GM12878 (cell line): ENCODE measurements at regions not wholly inside any gene's neighbourhood (a gene's known extent, or its start where the extent isn't known, plus 50 kb on each side); places are given as distances from the start of the nearest gene placed in this dataset.

Experiments used
- BHLHE40 ChIP-seq, 2 experiments: fragments of 450-650 bp in 1 of 2; IDR thresholded peaks; 2 replicates each; pipeline ENCODE4 v1.6.1; 2011 to 2017; ENCODE audit warnings: low read depth in 2 of 2, borderline replicate concordance in 1 of 2, improper control_type of control experiment in 1 of 2, low read length in 1 of 2, mild to moderate bottlenecking in 1 of 2
- BRCA1 ChIP-seq: IDR thresholded peaks from 2 replicates; pipeline ENCODE4 v1.6.1; 2011; ENCODE audit warnings: low read depth, low read length, improper control_type of control experiment
- CREB1 ChIP-seq: IDR thresholded peaks from 2 replicates; pipeline ENCODE4 v1.6.1; 2012; ENCODE audit warnings: low read depth, mild to moderate bottlenecking, inconsistent platforms
- EP300 ChIP-seq, 2 experiments: fragments of 150-350 bp in 1 of 2; IDR thresholded peaks; 2 replicates each; pipeline ENCODE4 v1.6.1; 2011 to 2012; ENCODE audit warnings: low read depth in 2 of 2, low read length in 2 of 2, borderline replicate concordance in 1 of 2, improper control_type of control experiment in 1 of 2, inconsistent platforms in 1 of 2; ENCODE audit not compliant: control insufficient read depth in 1 of 2
- HDAC6 ChIP-seq: fragments of 200-600 bp; sonication (generic); IDR thresholded peaks from one replicate; pipeline ENCODE4 v1.8.0; 2017; ENCODE audit warnings: antibody characterized with exemption; ENCODE audit not compliant: unreplicated experiment
- JUNB ChIP-seq: IDR thresholded peaks from 2 replicates; pipeline ENCODE4 v1.6.1; 2016; ENCODE audit warnings: antibody characterized with exemption, mild to moderate bottlenecking
- NBN ChIP-seq: fragments of 450-650 bp; IDR thresholded peaks from 2 replicates; pipeline ENCODE4 v1.6.1; 2016
- POU2F2 ChIP-seq: IDR thresholded peaks from 3 replicates; pipeline ENCODE4 v1.6.1; 2011; ENCODE audit warnings: low read depth, mild to moderate bottlenecking, low read length, borderline replicate concordance
- TF ChIP-seq, protein P1 (sequence below): IDR thresholded peaks from 2 replicates; pipeline ENCODE4 v1.6.1; 2011; ENCODE audit warnings: low read depth, low read length, improper control_type of control experiment, borderline replicate concordance
- TF ChIP-seq, protein P2 (sequence below), 3 experiments: IDR thresholded peaks in 2 of 3; conservative IDR thresholded peaks in 1 of 3; 2 replicates each; pipeline ENCODE4 v1.5.1; 2011; ENCODE audit warnings: low read depth in 3 of 3, low read length in 3 of 3, mild to moderate bottlenecking in 3 of 3, control low read depth in 2 of 3, moderate library complexity in 2 of 3, inconsistent platforms in 1 of 3, mixed read lengths in 1 of 3; ENCODE audit not compliant: control insufficient read depth in 2 of 3, insufficient read depth in 1 of 3; ENCODE audit errors: extremely low read depth in 1 of 3
- TF ChIP-seq, protein P3 (sequence below): fragments of 450-650 bp; IDR thresholded peaks from 2 replicates; pipeline ENCODE4 v1.6.1; 2014; ENCODE audit warnings: mild to moderate bottlenecking

DNA sequence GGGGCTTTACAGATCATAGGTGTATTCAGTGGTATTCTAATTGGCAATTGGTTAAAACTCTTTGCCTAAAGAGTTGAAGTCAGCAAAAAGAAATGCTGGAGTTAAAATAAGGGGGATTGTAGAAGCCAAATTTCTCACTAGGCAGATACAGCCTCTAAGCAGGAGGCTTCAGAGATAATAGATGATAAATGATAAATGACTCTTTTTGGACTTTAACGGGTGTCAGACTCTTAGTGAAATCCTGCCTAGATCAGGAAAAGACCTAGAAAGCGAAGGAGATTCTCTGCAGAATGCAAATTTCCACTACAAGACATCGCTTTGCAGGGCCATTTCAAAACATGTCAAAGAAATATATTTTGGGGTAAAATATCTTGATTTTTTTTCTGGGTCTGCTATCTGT lies 182.8 kb downstream of the FAM76B start:
- TF ChIP-seq BRCA1 (no peak), EP300 (IDR thresholded peaks at IDR 0.05; ENCODE audit: borderline replicate concordance in 1 of 2, control insufficient read depth in 1 of 2, low read depth in 2 of 2, low read length in 2 of 2) (no peak), CREB1 (no peak), JUNB (no peak), HDAC6 (no peak), NBN (no peak), BHLHE40 (IDR thresholded peaks at IDR 0.05; ENCODE audit: borderline replicate concordance in 1 of 2, low read depth in 2 of 2, low read length in 1 of 2) (no peak), POU2F2 (no peak)
- TF ChIP-seq, protein P1, sequence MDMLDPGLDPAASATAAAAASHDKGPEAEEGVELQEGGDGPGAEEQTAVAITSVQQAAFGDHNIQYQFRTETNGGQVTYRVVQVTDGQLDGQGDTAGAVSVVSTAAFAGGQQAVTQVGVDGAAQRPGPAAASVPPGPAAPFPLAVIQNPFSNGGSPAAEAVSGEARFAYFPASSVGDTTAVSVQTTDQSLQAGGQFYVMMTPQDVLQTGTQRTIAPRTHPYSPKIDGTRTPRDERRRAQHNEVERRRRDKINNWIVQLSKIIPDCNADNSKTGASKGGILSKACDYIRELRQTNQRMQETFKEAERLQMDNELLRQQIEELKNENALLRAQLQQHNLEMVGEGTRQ: no peak
- TF ChIP-seq, protein P2, sequence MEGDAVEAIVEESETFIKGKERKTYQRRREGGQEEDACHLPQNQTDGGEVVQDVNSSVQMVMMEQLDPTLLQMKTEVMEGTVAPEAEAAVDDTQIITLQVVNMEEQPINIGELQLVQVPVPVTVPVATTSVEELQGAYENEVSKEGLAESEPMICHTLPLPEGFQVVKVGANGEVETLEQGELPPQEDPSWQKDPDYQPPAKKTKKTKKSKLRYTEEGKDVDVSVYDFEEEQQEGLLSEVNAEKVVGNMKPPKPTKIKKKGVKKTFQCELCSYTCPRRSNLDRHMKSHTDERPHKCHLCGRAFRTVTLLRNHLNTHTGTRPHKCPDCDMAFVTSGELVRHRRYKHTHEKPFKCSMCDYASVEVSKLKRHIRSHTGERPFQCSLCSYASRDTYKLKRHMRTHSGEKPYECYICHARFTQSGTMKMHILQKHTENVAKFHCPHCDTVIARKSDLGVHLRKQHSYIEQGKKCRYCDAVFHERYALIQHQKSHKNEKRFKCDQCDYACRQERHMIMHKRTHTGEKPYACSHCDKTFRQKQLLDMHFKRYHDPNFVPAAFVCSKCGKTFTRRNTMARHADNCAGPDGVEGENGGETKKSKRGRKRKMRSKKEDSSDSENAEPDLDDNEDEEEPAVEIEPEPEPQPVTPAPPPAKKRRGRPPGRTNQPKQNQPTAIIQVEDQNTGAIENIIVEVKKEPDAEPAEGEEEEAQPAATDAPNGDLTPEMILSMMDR (IDR thresholded peaks at IDR 0.05 in 2 of 3, conservative IDR thresholded peaks at IDR 0.05 in 1 of 3; ENCODE audit: control insufficient read depth in 2 of 3, extremely low read depth in 1 of 3, insufficient read depth in 1 of 3, low read depth in 3 of 3, low read length in 3 of 3): no peak
- TF ChIP-seq, protein P3, sequence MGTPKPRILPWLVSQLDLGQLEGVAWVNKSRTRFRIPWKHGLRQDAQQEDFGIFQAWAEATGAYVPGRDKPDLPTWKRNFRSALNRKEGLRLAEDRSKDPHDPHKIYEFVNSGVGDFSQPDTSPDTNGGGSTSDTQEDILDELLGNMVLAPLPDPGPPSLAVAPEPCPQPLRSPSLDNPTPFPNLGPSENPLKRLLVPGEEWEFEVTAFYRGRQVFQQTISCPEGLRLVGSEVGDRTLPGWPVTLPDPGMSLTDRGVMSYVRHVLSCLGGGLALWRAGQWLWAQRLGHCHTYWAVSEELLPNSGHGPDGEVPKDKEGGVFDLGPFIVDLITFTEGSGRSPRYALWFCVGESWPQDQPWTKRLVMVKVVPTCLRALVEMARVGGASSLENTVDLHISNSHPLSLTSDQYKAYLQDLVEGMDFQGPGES: no peak
